ENCODE measurements at regions not wholly inside any gene's neighbourhood (a gene's known extent, or its start where the extent isn't known, plus 50 kb on each side); places are given as distances from the start of the nearest gene placed in this dataset.

DNA sequence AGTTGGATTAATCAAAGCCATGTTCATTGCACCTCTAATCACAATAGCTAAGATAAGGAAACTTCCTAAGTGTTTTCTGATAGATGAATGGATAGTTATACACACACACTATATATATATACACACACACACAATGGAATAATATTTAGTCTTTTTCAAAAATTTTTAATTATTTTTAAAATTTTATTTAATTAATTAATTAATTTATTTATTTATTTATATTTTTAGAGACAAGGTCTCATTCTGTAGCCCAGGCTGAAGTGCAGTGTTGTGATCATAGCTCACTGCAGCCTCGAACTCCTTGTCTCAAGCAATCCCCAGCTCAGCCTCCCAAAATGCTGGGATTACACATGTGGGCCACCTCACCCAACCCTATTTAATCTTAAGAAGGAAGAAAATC lies 481.0 kb upstream of the TNP1 start:
- Histone ChIP-seq H3F3A (ENCODE audit: insufficient read depth, low read depth) (peaks cover 11% of the 10 kb centered on the region; the same call in 1 of the 2 replicates), H3K4me2 (no peak overlapping the region), H3K27me3 (ENCODE audit: insufficient read depth, low read depth) (no peaks in the 10 kb centered on the region), H3K4me3 (no peak overlapping the region), H3K9me2 (ENCODE audit: insufficient read depth) (no peaks in the 10 kb centered on the region), H4K20me1 (ENCODE audit: insufficient read depth) (no peaks in the 10 kb centered on the region), H3K36me3 (ENCODE audit: low read depth) (no peaks in the 10 kb centered on the region), H3K79me2 (ENCODE audit: low read depth) (no peaks in the 10 kb centered on the region), H3K4me1 (replicated peaks; ENCODE audit: insufficient read depth) (peaks cover 18% of the 10 kb centered on the region), H3K27ac (no peak overlapping the region), H2AFZ (no peak overlapping the region), H3K9me3 (ENCODE audit: insufficient read depth, low read depth) (peaks cover 7% of the 10 kb centered on the region; the same call in 1 of the 2 replicates)
- CTCF ChIA-PET = interaction anchor here (0.7 kb wide), 1 partner anchor 633 kb away, joined by 3 read pairs; no protein-coding TSS in a partner anchor
- BruUV-seq (replicated peaks) = no TSS peak
- POLR2A ChIA-PET (ENCODE audit: unreplicated experiment) = no interaction called here
- intact Hi-C loops (cut with micrococcal nuclease; ENCODE audit: unreplicated experiment) = no loop called here
- no peak for DNase-seq
- no peak for TF ChIP-seq EZH2 (IDR thresholded peaks at IDR 0.05; ENCODE audit: low read depth)
- TF ChIP-seq, protein P1, sequence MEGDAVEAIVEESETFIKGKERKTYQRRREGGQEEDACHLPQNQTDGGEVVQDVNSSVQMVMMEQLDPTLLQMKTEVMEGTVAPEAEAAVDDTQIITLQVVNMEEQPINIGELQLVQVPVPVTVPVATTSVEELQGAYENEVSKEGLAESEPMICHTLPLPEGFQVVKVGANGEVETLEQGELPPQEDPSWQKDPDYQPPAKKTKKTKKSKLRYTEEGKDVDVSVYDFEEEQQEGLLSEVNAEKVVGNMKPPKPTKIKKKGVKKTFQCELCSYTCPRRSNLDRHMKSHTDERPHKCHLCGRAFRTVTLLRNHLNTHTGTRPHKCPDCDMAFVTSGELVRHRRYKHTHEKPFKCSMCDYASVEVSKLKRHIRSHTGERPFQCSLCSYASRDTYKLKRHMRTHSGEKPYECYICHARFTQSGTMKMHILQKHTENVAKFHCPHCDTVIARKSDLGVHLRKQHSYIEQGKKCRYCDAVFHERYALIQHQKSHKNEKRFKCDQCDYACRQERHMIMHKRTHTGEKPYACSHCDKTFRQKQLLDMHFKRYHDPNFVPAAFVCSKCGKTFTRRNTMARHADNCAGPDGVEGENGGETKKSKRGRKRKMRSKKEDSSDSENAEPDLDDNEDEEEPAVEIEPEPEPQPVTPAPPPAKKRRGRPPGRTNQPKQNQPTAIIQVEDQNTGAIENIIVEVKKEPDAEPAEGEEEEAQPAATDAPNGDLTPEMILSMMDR (conservative IDR thresholded peaks at IDR 0.05) = no peak

- Histone ChIP-seq H3K4me2 (no peak overlapping the region), H3K27ac (no peak overlapping the region)
- POLR2A ChIA-PET (ENCODE audit: unreplicated experiment) = no interaction called here
Measured at GRCh38 chr2:217340176-217340575, 480.3 kb upstream of the TNP1 start.

DNA sequence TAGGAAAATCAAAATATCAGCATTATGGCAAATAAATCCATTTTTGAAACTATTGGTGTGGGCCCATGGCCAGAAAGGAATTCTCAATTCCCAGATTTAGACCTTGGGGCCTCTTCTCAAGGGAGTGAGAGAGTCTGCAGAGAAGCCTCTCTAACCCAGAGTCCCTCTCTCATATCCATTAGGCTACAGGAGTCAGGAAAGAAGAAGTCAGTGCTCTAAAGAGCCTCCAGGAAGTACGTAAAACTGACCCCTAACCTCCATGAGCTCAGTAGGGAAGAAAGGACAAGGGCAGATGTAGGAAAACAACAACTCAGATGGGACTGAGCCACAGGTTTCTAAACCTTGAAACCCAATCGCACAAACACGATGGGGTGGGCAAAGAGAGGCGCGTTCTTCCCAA lies 479.9 kb upstream of the TNP1 start:
- intact Hi-C loops (cut with micrococcal nuclease; ENCODE audit: unreplicated experiment) = no loop called here
- no peak for DNase-seq
- Histone ChIP-seq H3K27ac (no peak overlapping the region), H3K79me2 (ENCODE audit: low read depth) (no peaks in the 10 kb centered on the region), H3K27me3 (ENCODE audit: insufficient read depth, low read depth) (no peaks in the 10 kb centered on the region), H3K36me3 (ENCODE audit: low read depth) (no peaks in the 10 kb centered on the region), H3F3A (ENCODE audit: insufficient read depth, low read depth) (peaks cover 11% of the 10 kb centered on the region; the same call in 1 of the 2 replicates), H3K4me2 (no peak overlapping the region), H3K4me3 (no peak overlapping the region), H3K9me3 (ENCODE audit: insufficient read depth, low read depth) (peaks cover 7% of the 10 kb centered on the region; the same call in 1 of the 2 replicates), H3K9me2 (ENCODE audit: insufficient read depth) (no peaks in the 10 kb centered on the region), H4K20me1 (ENCODE audit: insufficient read depth) (no peaks in the 10 kb centered on the region), H2AFZ (no peak overlapping the region), H3K4me1 (replicated peaks; ENCODE audit: insufficient read depth) (peaks cover 30% of the 10 kb centered on the region)
- TF ChIP-seq, protein P1 (conservative IDR thresholded peaks at IDR 0.05) = no peak
- no peak for TF ChIP-seq EZH2 (IDR thresholded peaks at IDR 0.05; ENCODE audit: low read depth)
- CTCF ChIA-PET = no interaction called here
- POLR2A ChIA-PET (ENCODE audit: unreplicated experiment) = no interaction called here
- no TSS peak for BruUV-seq (replicated peaks)

More at GRCh38 chr2:217340176-217340575, 480.3 kb upstream of the TNP1 start:
- H3K4me3 ChIP-seq = no peak overlapping the region
- H3K4me1 ChIP-seq (replicated peaks; ENCODE audit: insufficient read depth) = peaks cover 26% of the 10 kb centered on the region
- no TSS peak for BruUV-seq (replicated peaks)
- H3K9me2 ChIP-seq (ENCODE audit: insufficient read depth) = no peaks in the 10 kb centered on the region
- intact Hi-C loops (cut with micrococcal nuclease; ENCODE audit: unreplicated experiment) = no loop called here
- no peak for TF ChIP-seq EZH2 (IDR thresholded peaks at IDR 0.05; ENCODE audit: low read depth)
- TF ChIP-seq, protein P1 (conservative IDR thresholded peaks at IDR 0.05) = no peak
- peaks cover 11% of the 10 kb centered on the region; the same call in 1 of the 2 replicates for H3F3A ChIP-seq (ENCODE audit: insufficient read depth, low read depth)
- no peak overlapping the region for H2AFZ ChIP-seq
- H3K79me2 ChIP-seq (ENCODE audit: low read depth) = no peaks in the 10 kb centered on the region
- no peaks in the 10 kb centered on the region for H3K27me3 ChIP-seq (ENCODE audit: insufficient read depth, low read depth)
- peaks cover 7% of the 10 kb centered on the region; the same call in 1 of the 2 replicates for H3K9me3 ChIP-seq (ENCODE audit: insufficient read depth, low read depth)
- H3K36me3 ChIP-seq (ENCODE audit: low read depth) = no peaks in the 10 kb centered on the region
- H4K20me1 ChIP-seq (ENCODE audit: insufficient read depth) = no peaks in the 10 kb centered on the region
- no peak for DNase-seq
- CTCF ChIA-PET = no interaction called here

Data from PC-9 (cell line).